Osteoblast (primary cell): ENCODE measurements at regions not wholly inside any gene's neighbourhood (a gene's known extent, or its start where the extent isn't known, plus 50 kb on each side); places are given as distances from the start of the nearest gene placed in this dataset.

Source experiments
- DNase-seq: peaks from one replicate; pipeline ENCODE4 v3.0.0; 2011; ENCODE audit warnings: low spot score, mixed read lengths; ENCODE audit not compliant: insufficient read length; ENCODE audit errors: missing footprints
- H2AFZ ChIP-seq: 2 replicates; pipeline ENCODE4 v1.6.0; 2011; ENCODE audit warnings: mild to moderate bottlenecking, low read length
- H3K27ac ChIP-seq: 2 replicates; pipeline ENCODE4 v1.5.1; 2011; ENCODE audit warnings: mild to moderate bottlenecking, low read depth, low read length, moderate library complexity
- H3K27me3 ChIP-seq: 2 replicates; pipeline ENCODE4 v1.6.0; 2012; ENCODE audit warnings: mild to moderate bottlenecking, control low read depth, inconsistent platforms, low read length, moderate library complexity; ENCODE audit not compliant: insufficient read depth
- H3K36me3 ChIP-seq: 2 replicates; pipeline ENCODE4 v1.5.1; 2011; ENCODE audit warnings: mild to moderate bottlenecking, low read length, control low read depth, moderate library complexity; ENCODE audit not compliant: insufficient read depth
- H3K4me1 ChIP-seq: 2 replicates; pipeline ENCODE4 v1.5.1; 2011; ENCODE audit warnings: mild to moderate bottlenecking, low read length, control low read depth, moderate library complexity; ENCODE audit not compliant: insufficient read depth
- H3K4me2 ChIP-seq: 2 replicates; pipeline ENCODE4 v1.6.0; 2011; ENCODE audit warnings: mild to moderate bottlenecking, low read length; ENCODE audit not compliant: insufficient read depth
- H3K4me3 ChIP-seq: fragments of 200-600 bp; sonication (generic); 3 replicates; pipeline ENCODE4 v1.5.1; 2012; ENCODE audit warnings: mild to moderate bottlenecking, low read length, inconsistent platforms; ENCODE audit not compliant: insufficient read depth
- H3K79me2 ChIP-seq: 2 replicates; pipeline ENCODE4 v1.6.0; 2012; ENCODE audit warnings: mild to moderate bottlenecking, low read length, control low read depth, inconsistent platforms; ENCODE audit not compliant: insufficient read depth
- H3K9me3 ChIP-seq: 2 replicates; pipeline ENCODE4 v1.5.1; 2011; ENCODE audit warnings: low read depth, low read length, control low read depth
- H4K20me1 ChIP-seq: 2 replicates; pipeline ENCODE4 v1.6.0; 2012; ENCODE audit warnings: mild to moderate bottlenecking, low read length, control low read depth; ENCODE audit not compliant: insufficient read depth
- TF ChIP-seq, protein P1 (sequence below): IDR thresholded peaks from 2 replicates; pipeline ENCODE4 v1.5.1; 2011; ENCODE audit warnings: mild to moderate bottlenecking, low read depth, low read length, moderate library complexity; ENCODE audit errors: extremely low read depth

DNA sequence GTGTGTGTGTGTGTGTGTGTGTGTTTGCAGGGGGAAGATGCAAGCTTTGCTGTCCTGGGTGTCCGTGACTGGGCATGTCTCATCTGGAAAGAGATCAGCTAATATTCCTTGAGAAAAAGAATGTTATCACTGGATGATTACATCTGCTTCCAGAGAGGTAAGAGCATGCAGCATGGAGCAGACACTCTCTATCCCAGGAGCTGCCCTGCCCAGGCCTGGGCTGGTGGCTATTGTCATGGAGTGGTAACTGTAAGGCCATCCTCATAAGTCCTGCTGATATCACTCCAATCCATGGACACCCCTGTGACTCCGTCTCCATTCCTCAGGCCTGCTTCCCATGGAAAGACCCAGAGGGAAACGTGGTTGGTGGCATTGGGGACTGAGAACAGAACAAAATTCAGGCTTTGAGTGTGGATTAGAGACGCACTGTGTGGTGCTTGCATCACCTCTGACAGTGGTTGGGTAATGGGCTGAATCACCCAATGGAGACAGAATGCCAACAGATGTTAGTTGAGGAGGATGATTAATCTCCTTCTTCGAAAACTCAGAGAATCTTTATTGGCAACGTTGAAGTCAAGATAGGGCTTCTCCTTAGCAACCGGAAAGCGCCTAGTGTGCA, 52.0 kb upstream of the KCNIP1 start:
- peaks cover 4% of the 10 kb centered on the region for H3K27me3 ChIP-seq
- peaks cover 3% of the 10 kb centered on the region for H3K4me1 ChIP-seq
- no peaks in the 10 kb centered on the region for H3K79me2 ChIP-seq
- H3K4me3 ChIP-seq: no peak overlapping the region
- peak; percentile 91 for DNase-seq
- H3K36me3 ChIP-seq: no peaks in the 10 kb centered on the region
- TF ChIP-seq, protein P1, sequence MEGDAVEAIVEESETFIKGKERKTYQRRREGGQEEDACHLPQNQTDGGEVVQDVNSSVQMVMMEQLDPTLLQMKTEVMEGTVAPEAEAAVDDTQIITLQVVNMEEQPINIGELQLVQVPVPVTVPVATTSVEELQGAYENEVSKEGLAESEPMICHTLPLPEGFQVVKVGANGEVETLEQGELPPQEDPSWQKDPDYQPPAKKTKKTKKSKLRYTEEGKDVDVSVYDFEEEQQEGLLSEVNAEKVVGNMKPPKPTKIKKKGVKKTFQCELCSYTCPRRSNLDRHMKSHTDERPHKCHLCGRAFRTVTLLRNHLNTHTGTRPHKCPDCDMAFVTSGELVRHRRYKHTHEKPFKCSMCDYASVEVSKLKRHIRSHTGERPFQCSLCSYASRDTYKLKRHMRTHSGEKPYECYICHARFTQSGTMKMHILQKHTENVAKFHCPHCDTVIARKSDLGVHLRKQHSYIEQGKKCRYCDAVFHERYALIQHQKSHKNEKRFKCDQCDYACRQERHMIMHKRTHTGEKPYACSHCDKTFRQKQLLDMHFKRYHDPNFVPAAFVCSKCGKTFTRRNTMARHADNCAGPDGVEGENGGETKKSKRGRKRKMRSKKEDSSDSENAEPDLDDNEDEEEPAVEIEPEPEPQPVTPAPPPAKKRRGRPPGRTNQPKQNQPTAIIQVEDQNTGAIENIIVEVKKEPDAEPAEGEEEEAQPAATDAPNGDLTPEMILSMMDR: no peak
- no peak overlapping the region for H3K27ac ChIP-seq
- H2AFZ ChIP-seq: no peak overlapping the region
- H4K20me1 ChIP-seq: no peaks in the 10 kb centered on the region
- no peak overlapping the region for H3K4me2 ChIP-seq
- H3K9me3 ChIP-seq: no peaks in the 10 kb centered on the region

DNA sequence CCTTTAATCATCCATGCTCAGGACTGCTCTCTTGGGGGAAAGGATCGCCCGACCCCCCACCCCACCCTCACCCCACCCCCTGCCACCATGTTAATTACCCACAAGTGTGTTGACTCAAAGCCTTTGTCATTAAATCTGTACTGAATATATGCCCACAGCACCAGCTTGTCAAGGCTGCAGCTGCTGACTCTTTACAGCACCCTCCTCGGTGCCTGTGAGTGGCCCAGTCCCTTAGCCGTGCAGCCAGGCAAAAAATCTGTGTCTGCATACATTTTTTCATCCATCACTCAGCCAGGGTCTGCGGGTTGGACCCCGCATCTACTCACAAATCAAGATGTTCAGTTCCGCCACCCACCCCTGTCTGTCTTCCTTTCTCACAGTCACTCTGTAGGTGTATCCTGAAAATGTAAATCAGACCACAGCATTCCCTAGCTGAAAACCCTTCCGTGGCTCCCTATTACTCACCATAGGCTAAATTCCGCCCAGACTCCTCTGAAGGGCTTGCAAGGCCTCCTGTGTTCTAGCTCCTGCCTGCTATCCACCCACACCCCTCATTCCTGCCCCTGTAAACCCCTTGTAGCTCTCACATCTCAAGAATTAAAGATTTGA, 53.7 kb upstream of the KCNIP1 start:
- Histone ChIP-seq H3K79me2 (no peaks in the 10 kb centered on the region), H3K36me3 (no peaks in the 10 kb centered on the region), H3K4me2 (no peak overlapping the region), H4K20me1 (no peaks in the 10 kb centered on the region), H3K9me3 (no peaks in the 10 kb centered on the region), H3K4me3 (no peak overlapping the region), H3K27me3 (peaks cover 4% of the 10 kb centered on the region), H3K27ac (no peak overlapping the region), H2AFZ (no peak overlapping the region), H3K4me1 (peaks cover 3% of the 10 kb centered on the region)
- DNase-seq: no peak
- TF ChIP-seq, protein P1: no peak

DNA sequence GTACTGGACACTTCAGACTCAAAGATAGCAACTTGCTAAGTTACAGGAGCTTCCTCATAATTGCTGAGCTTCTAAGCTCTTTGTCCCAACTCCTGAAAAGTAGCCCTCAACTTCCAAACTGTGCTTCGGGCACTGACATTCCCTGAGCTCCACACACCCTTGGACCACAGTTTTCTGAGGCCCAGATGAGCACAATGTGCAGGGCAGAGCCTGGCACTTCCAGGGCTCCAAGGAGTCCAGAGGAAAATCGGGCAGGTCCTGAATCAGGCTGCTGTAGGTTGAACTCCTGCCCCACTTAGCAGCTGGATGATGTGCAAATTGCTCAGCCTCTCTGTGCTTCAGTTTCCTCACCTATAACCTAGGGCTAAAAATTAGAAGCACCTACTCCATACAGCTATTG, 54.6 kb upstream of the KCNIP1 start:
- H3K27ac ChIP-seq: no peak overlapping the region
- no peak overlapping the region for H3K4me3 ChIP-seq
- DNase-seq: peak; percentile 32
- no peaks in the 10 kb centered on the region for H4K20me1 ChIP-seq
- H3K9me3 ChIP-seq: no peaks in the 10 kb centered on the region
- no peak overlapping the region for H3K4me2 ChIP-seq
- H3K36me3 ChIP-seq: no peaks in the 10 kb centered on the region
- peaks cover 2% of the 10 kb centered on the region for H3K27me3 ChIP-seq
- no peaks in the 10 kb centered on the region for H3K79me2 ChIP-seq
- no peak overlapping the region for H2AFZ ChIP-seq
- H3K4me1 ChIP-seq: peaks cover 3% of the 10 kb centered on the region
- TF ChIP-seq, protein P1: no peak

DNA sequence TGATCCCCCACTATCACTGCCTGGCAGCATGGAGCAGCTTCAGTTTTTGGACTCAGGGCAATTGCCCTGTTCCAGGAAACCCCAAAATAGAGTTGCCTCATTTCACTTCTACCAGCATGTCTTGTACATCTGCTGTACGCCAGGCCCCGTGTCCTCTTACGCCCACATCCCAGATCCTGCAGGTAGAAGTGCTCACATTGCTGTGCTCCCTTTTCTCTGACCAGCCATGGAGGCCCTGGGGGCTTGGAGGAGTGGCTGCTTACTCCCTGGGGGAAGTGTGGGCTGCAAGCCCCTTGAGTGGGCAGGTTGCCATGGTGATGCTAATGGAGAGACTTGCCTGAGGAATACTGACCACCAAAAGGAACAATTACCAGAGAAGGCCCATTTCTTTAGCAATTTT, 55.6 kb upstream of the KCNIP1 start:
- Histone ChIP-seq H3K4me3 (no peak overlapping the region), H4K20me1 (no peaks in the 10 kb centered on the region), H3K4me1 (peaks cover 3% of the 10 kb centered on the region), H3K36me3 (no peaks in the 10 kb centered on the region), H2AFZ (no peak overlapping the region), H3K27me3 (no peaks in the 10 kb centered on the region), H3K4me2 (no peak overlapping the region), H3K9me3 (no peaks in the 10 kb centered on the region), H3K79me2 (no peaks in the 10 kb centered on the region), H3K27ac (no peak overlapping the region)
- no peak for DNase-seq
- TF ChIP-seq, protein P1: no peak
